Right lobe of liver (tissue), 4 donors: ENCODE measurements at regions not wholly inside any gene's neighbourhood (a gene's known extent, or its start where the extent isn't known, plus 50 kb on each side); places are given as distances from the start of the nearest gene placed in this dataset.

Experiments used
- CTCF ChIP-seq, 4 donors: fragments of 200-600 bp in 3 of 4; fragments of 450-650 bp in 1 of 4; IDR thresholded peaks; one replicate each; pipeline versions ENCODE4 v1.5.1 to v1.8.0; 2016 to 2022; ENCODE audit warnings: antibody characterized with exemption in 4 of 4, mild to moderate bottlenecking in 2 of 4
- POLR2A ChIP-seq: fragments of 450-650 bp; IDR thresholded peaks from one replicate; pipeline ENCODE4 v1.6.1; 2017; ENCODE audit warnings: antibody characterized with exemption, mild to moderate bottlenecking
- donor health status: DM: no; HTN: no; CAD: no.
- donor health status: DM: no; HTN: no; CAD: no.
- donor health status: DM: no; HTN: yes; CAD: no.

DNA sequence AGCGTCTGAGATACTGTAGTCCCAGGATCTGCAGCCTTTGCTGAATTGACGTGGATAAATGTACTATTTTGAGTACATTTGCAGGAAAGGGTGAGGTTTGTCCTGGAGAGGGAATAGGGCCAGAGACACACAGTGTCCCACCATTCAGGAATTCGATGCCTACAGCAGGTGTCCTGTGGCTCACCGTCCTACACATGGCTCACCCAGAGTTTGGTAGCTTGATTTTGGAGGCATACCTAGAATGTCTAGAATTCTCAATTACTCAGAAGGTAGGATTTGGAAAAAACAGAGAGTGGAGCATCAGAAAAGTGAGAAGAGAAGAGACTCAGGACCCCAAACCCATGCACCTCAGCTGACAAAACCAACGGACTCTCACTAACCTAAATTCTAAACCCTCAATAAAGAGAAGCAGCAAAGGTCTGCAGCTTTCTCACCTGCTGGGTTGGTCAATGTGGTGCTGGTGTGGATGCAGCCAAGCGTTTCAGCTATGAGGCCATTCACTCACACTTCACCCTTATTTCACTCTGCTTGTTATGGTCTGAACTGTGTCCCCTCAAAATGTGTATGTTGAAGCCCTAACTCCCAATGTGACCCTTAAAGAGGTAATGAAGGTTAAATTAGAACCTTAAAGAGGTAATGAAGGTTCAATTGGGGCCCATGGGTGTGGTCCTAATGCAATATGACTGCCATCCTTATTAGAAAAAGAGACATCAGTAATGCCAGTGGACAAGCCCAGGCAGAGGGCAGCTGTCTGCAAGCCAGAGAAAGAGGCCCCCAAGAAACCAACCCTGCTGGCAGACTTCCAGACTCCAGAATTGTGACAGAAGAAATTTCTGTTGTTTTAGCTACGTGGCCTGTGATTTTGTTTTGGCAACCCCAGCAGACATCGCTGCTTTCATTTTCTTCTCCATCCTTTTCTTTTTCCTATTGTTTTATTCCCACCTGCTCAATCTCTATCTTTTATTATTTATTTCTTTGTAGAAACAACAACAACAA lies 187.8 kb downstream of the SNX19 start:
- TF ChIP-seq CTCF (IDR thresholded peaks at IDR 0.05): no peak
- no peak for TF ChIP-seq POLR2A
